ENCODE measurements at regions not wholly inside any gene's neighbourhood (a gene's known extent, or its start where the extent isn't known, plus 50 kb on each side); places are given as distances from the start of the nearest gene placed in this dataset.
"Not testable (repeated sequence)": the region's sequence is repeated elsewhere in the genome, so short reads cannot be mapped to it uniquely, and the experiment has no call there.

DNA sequence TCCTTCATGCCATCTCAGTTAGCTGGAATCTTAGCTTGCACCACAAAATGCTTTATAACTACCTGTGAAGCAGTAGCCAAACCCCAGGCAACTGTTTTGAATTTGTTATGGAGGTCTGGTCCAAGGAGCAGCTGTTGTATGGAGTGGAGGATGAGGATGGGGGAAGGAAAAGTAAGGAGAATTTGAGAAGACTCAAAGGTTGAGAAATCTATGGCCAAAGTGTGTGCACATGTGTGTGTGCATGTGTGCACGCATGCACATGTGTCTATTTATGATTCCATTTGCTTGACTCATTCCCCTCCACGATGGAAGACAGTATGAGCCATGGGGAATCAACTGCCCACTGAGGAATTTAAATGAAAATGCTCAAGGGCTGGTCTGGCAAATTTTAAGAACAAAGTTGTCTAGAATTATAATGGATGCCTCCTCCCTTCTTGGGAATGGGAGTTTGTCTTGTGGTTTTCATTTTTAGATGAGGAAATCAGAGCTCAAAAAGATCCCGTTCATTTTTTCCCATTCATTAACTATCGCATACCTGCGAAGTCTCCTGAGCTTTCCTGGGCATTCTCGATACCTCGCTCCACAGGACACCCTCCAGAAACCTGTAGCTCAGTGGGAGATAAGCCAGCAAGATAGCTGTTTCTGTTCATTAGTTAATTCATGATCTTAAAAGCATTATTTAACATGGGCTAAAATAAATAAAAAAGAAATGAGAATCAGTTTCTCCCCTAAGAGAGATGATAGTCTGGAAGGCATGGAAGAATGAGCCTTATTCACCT is 152.3 kb upstream of the NEDD9 start:
- DNase-seq (ENCODE audit: low spot score) = no peak

DNA sequence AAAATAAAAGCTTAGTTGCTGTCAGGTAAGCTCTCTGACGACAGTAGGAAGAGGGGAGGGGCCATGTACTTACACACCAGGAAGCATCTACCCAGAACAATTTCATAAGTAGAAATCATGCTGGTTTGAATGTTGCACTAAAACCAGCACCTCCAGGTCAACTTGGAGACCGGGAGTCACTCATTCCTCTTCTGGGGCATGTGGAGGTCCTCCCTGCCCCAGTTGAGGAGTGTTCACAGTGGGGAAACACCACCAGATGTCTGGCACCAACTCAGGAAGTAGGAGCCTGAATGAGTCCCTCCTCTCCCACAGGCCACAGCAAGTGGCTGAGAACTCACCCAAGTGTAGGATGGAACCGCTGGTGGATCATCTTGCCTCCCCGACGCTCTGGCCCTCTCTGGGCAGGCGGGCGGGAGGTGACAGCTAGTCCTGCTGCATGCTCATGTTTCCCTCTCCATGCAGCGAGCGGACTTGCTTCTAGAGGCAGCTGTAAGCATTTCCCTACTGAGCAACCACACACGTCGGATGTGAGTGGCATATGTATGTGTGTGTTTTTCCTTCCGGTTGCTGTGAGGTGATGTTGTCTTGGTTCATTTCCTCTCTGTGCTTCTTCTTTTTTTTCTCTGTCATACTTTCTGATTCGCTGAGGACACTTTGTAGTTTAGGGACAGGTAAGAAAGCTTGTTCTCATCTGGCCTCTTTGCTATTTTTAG is 149.5 kb upstream of the NEDD9 start:
- DNase-seq (ENCODE audit: low spot score) = peak; percentile 35

DNA sequence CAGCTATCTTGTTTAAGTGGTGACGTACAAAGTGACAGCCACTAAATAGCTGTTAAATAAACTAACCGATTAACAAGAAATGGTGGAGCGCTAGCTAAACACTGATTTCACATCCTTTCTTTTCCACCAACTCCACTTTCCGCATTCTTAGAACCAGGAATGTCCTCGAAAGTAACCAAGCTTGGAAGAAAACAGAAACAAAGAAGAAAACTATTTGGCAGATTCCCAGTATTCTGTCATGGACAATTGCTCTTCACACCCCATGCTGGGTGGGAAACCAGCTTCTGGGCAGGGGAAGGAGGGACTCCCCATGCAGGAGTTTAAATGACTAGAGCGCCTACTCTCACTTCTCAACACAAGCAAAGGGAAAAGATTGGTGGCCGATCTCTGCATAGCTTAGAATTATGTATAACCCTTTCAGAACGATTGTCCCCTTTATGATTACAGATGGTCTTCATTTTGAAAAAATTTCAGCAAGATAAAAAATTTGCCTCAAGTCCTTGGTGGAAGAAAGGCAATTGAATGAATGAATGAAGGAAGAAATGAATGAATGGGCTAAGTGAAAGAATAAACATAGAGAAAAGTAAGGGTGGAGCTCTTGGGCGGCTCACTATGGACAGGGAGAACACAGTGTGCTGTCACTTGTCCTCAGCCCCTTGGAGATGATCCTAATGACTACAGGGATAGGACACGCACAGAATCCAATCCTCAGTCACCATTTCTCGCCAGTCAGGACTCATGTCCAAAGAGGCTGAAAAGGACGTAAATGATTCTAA is 148.7 kb upstream of the NEDD9 start:
- DNase-seq (ENCODE audit: low spot score) = no peak

DNA sequence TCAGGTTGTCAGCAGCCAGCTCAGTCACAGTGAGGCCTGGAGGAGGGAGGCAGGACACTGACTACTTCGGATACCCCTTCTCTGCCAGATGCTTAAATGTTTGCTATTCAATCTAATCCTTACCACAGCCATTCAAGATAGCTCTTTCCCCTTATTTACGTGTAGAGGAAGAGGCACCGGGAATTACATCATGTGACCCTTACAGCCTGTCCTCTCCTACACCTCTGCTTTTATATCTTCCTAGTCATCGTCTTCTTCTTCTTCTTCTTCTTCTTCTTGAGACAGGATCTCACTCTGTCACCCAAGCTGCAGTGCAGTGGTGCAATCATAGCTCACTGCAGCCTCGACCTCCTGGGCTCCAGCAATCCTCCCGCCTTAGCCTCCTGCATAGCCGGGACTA is 148.1 kb upstream of the NEDD9 start:
- no peak for DNase-seq (ENCODE audit: low spot score)

DNA sequence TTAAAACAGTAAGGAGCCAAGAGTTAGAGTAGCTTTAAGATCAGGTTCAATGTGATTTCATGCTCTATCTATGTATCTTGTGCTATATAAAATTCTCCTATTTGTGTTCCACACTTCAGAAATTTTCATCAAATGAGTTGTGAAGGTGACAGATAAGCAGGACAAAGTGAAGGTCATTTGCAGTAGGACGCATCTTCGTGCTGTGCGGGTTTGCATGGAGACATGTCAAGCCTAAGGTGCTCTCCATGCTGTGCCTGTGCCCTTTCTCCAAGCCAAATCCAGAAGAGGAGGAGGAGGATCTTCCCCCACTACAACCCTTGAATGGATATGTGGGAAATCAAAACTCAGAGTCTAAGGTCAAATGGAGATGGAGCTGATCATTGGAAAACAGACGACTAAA is 147.3 kb upstream of the NEDD9 start:
- DNase-seq (ENCODE audit: low spot score) = no peak

DNA sequence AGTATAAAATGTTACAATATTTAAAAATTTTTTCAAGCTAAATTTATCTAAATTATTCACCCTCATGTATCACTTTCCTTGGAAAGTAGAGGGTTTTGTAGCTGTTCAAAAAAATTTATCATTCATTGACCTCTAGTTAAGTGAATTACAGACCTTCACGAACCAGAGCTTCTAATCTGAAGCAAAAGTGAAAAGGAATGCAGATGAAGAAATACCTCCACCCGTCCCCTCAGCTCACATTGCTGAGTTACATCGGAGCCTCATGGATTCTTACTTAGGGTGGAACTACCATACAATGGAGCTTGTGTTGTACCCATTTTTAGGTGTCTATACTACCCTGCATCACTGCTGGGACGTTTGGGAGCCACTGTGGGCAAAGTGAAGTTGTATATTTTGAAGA is 146.2 kb upstream of the NEDD9 start:
- no peak for DNase-seq (ENCODE audit: low spot score)

DNA sequence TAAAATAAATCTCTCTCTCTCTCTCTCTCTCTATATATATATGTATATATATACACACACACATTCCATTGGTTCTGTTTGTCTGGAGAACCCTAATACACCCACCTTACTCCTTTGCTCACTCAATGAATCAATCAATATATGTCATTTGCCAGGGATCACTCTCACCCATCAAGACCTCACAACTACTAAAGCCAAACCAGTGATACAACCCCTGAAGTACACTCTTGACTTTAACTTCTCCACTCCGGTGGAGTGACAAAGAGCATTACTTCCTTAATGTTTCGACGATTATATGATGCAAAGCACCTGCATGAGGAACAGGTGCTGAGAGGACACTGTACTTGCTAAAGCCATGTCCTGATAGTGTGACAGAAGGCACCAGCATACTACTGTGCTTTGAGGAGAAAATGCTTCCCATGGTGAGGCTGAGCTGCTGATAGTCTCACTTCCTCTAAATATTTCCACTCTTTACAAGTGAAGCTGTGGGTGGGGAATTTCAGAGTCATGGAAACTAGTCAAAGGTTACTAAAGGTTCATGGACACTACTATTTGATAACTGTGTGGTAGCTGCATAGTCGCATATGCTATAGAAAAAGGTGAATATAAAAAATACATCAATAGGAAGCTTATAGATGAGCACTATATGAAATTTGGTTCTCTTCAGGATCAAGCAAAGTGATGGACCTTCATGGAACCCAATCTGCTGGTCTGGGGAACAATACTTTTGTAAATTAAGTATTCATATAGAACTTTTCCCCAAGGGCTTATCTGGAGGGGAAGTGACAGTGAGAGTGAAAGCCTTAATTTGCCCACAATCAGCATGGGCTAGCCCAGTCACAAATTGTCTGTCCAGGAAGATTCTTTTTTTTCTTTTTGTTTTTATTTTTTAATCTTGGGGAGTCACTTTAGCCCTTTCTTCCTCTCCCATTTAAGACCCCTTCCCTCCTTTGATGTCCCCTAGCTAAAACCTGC is 141.9 kb upstream of the NEDD9 start:
- DNase-seq (ENCODE audit: low spot score) = peak; percentile 60

DNA sequence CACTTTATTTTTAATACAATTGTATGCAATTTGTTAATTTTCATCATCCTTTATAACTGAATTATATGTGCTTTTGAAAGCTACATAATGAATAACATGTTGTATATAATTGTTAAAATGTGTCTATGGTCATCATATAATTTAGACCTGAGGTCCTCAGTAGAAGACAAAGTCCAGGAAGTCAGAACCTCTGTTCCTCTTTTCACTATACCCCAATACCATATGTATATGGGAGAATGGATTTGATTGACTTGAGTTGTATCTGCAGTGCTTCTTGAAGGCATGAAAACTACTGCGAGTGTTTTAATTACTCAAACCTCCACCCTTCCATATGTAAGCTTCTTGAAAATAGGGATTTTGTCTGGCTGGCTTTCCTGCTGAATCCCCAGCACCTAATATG is 140.7 kb upstream of the NEDD9 start:
- DNase-seq (ENCODE audit: low spot score) = no peak

DNA sequence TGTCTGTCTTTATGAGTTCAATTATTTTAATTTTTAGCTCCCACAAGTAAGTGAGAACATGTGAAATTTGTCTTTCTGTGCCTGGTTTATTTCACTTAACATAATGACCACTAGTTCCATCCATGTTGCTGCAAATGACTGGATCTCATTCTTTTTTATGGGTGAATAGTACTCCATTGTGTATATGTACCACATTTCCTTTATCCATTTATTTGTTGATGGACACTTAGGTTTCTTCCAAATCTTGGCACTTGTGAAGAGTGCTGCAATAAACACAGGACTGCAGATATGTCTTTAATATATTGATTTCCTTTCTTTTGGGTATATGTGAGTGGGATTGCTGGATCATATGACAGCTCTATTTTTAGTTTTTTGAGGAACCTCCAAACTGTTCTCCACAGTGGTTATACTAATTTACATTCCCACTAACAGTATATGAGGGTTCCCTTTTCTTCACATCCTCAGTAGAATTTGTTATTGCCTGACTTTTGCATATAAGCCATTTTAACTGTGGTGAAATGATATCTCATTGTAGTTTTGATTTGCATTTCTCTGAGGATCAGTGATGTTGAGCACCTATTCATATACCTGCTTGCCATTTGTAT is 139.8 kb upstream of the NEDD9 start:
- DNase-seq (ENCODE audit: low spot score) = not testable (repeated sequence)

DNA sequence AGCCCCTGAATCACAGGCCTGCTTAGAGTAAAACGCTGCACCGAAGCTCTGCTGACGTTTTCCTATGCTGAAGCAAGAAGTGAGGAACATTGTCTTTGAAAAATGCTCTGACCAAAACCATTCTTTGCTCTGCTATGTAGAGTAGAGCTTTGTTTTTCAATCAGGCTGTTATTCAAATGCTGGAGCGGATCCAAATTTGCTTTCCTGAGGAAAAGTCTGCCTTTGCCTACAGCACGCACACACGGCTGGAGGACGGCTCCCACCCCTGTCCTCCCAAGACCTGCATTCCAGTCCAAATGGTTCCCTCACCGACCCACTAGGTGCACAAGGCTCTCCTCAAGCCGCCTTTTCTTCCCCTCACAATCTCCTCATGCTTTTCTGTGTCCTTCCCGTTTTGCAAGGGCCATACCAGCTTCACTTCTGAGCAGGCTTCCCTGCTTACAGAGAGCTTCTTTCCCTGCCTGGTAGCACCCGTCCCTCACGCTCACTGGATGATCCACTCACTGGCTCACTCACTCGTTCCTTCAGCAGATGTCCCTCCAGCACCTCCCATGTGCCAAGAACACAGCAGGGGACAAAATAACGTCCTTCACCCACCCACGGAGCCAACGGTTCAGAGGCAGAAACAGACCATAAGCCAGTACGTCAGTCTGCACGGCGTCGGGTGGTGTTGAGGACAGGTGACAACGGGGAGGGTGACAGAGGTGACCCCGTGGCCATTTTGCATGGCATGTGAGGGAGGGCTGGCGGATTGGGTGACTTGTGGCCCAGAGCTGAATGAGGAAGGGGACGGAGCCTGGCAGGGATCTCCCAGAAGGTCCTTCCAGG is 137.9 kb upstream of the NEDD9 start:
- no peak for DNase-seq (ENCODE audit: low spot score)

DNA sequence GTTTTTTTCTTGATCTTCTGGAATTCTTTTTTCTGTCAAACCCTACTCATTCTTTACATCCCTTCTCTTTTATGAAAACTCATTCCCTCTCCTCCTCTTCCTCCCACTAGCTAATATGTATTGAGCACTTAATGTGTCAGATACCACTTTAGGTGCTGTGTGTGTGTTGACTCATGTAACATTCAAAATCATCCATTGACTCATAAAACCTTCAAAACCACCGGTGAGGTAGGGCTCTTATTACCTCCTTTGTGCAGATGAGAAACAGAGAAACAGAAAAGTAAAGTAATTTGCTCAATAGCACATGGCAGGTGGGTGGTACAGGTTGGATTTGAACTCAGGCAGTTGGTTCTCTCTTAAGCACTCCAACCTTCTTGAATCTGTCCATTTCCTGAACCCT is 136.3 kb upstream of the NEDD9 start:
- no peak for DNase-seq (ENCODE audit: low spot score)

DNA sequence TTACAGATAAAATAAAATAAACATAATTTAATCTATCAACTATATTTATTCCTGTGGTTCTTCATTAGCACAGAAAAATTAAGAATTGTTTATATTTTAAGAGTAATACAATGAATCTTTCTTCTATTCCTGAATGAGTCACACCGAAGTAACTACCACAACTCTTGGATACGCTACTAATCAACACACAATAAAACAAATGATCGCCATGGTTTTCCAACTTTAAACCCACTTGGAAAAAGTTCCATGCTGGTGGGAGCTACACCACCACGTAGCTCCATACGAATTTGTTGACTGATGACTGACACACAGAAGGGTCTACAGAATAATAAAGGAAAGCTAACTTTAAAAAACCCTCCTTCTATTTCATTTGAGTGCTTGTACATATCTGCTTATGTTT is 135.8 kb upstream of the NEDD9 start:
- no peak for DNase-seq (ENCODE audit: low spot score)

DNA sequence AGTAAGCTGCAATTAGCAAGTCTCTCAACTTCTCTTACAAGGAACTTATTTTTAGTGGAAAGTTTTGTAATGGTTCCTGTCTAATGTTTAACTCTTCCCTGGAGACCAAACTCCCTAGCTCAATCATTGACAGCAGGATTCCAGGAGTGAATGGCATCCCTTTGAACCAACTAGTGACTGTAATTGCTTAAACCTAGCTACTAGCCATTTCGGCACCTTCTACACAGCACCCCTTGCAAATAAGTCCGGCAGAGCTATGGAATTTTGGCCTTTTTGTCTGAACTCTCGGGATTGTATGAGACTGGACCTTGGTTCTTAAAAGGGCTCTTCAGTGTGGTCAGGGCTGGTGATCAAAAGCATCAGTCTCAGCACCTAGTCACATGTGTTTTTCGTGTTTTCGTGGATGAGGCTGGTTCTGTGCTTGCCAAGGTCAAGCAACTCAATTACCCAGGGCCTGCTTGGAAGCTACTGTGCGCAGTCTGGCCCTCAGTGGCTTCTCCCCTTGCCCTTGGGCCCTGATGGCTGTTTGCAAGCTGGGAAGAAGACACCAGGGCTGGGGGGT is 135.3 kb upstream of the NEDD9 start:
- DNase-seq (ENCODE audit: low spot score) = no peak

DNA sequence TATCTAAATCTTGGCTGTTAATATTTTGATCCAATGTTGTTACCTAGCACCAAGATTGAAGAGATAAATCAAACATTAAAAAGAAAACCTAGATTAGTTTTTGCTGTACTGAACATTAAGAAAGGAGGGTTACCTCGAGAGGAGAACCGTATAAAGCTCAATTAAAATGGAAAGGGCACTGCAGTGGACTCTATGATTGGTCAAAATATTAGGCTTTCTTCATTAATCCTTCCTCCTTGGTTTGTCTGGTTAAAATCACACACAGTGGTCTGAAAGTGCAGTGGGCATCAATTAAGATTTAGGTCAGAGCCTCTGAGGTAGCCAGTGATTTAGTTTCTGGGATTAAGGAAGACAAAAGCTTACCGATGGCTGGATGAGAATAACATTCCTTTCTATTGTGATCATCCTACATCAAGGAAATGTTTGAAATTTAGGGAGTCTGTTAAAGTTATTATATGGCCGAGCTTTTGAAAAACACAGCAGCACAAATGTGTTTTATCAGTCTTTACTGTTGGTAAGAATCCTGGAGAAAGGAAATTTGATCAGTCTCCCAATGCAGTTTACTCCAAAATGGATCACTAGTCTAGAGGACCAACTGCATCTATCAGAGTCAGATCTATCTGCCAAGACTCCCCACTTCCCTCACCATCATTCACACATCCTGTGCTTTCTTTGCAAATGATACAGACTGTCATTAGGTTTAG is 134.6 kb upstream of the NEDD9 start:
- no peak for DNase-seq (ENCODE audit: low spot score)

DNA sequence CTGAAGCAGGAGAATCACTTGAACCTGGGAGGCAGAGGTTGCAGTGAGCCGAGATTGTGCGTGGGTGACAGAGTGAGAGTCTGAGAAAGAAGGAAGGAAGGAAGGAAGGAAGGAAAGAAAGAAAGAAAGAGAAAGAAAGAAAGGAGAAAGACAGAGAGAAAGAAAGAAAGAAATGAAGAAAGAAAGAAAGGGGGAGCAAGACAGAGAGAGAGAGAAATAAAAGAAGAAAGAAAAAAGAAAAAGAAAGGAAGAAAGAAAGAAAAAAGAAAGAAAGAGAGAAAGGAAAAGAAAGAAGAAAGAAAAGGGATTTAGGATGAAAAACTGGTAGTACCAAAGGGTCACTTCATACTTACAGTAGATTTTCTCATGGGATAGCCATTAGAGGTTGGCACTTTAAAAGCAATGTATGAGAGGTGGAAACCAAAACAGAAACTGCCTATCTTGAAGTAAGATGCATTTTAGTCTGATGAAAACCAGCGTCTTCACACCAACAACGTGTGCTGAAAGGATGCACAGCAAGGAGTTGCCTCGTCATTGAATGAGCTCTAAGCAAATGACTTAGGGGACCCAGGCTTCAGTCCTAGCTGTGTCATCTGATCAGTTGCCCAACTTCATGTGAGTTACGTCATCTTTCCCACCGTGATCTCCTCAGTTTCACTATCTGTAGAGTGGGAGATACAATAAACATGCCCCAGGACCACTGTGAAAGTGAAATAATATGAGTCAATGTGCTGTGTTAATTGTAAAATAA is 133.9 kb upstream of the NEDD9 start:
- DNase-seq (ENCODE audit: low spot score) = no peak

DNA sequence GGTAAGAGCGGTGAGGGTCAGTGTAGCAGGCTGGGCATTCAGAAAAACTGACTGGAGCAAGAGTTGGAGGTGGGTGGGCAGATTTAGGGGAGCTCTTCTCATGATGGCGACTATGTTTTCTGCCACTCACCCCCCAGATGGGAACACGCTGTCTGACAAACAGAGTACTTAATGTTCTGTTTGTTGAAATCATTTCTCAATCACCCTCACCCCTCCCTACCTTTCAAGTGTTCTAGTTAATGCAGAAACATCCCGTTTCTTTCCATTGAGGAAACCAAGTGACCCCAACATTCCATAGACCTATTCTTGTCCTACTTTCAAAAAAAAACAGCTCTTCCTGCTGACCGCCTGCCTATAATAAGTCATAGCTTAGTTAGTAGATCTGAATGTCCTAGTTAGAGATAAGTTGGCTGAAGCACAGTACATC is 132.5 kb upstream of the NEDD9 start:
- DNase-seq (ENCODE audit: low spot score) = no peak

DNA sequence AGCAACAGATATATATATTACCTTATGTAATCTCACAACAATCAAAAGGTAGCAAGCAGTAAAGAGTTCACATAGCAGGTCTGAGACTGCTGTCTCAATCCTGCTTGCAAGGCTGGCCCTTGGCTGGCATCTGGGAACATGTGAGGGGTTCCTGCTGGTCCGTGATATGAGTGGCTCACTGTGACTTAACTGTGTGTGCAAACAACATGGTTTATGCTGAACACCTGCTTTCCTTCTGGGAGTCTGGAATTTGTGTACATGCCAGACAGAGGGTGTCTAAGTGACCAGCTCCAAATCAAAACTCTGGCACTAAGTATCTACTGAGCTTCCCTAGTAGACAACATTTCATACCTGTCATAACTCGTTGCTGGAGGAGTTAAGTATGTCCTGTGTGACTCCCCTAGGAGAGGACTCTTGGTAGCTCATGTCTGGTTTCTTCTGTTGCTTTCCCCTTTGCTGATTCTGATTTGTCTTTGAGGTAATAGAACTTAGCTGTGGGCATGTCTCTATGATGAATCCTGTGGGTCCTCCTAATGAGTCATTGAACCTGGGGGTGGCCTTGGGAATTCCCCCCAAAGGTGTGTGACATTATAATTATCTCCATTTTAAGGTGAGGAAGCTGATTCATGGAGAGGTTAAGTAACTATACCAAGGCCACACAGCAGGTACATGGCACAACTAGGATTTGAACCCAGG is 131.6 kb upstream of the NEDD9 start:
- DNase-seq (ENCODE audit: low spot score) = no peak

DNA sequence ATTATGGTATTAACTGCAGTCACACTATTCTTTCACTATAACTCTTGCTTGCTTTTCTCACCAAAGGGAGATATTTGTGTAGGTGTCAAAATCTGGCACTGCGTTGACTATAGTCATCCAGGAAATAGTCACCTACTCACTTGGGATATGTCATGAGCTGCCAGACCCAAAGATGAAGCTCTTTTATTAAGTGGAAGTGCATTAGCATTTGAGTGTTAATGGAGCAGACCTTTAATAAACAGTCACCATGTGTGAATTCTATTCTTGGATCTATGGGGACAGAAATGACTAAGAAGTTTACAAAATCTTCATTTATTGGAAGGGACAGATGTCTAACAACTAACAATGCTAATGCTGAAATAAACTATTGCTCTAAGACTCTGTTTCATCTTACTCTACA is 130.1 kb upstream of the NEDD9 start:
- no peak for DNase-seq (ENCODE audit: low spot score)

Measured in Ammon's horn (tissue), 1 donor.